T-cell (primary cell): ENCODE measurements at regions not wholly inside any gene's neighbourhood (a gene's known extent, or its start where the extent isn't known, plus 50 kb on each side); places are given as distances from the start of the nearest gene placed in this dataset.

ENCODE experiments used
- ATAC-seq, 4 experiments: fragments of 200-7000 bp in 3 of 4; fragments of 150-1000 bp in 1 of 4; cut with Tn5 transposase; replicated peaks in 1 of 4; 1 replicate in 3 of 4; 2 replicates in 1 of 4; pipeline ENCODE4 v1.10.0; 2021; ENCODE audit warnings: moderate library complexity in 3 of 4, mild to moderate bottlenecking in 2 of 4, moderate number of reproducible peaks in 1 of 4
- CTCF ChIA-PET, 2 donors: fragments of 300-600 bp; sonication (Branson Sonifier 250); formaldehyde crosslinking; loops; one replicate each; lab custom pipeline; 2022; ENCODE audit warnings: antibody characterized with exemption in 2 of 2; lab: Charles Lee
- POLR2A ChIA-PET, 2 donors: fragments of 300-600 bp; sonication (Branson Sonifier 250); formaldehyde crosslinking; loops; one replicate each; lab custom pipeline; 2022; ENCODE audit warnings: antibody characterized with exemption in 2 of 2; lab: Charles Lee
- DNase-seq, 35 experiments: peaks; one replicate each; pipeline versions ENCODE4 v3.0.0 to v3.0.0-alpha.2; 2013 to 2023
- H3K27ac ChIP-seq: one replicate; pipeline ENCODE4 v1.5.1; 2013; ENCODE audit warnings: low read length
- H3K27me3 ChIP-seq, 2 experiments: replicated peaks in 1 of 2; 1 replicate in 1 of 2; 2 replicates in 1 of 2; pipeline versions ENCODE4 v1.6.1 to v1.7.0; 2013; ENCODE audit warnings: low read length in 1 of 2, mixed read lengths in 1 of 2; ENCODE audit not compliant: control insufficient read depth in 2 of 2, insufficient read depth in 2 of 2; ENCODE audit errors: extremely low read depth in 1 of 2
- H3K36me3 ChIP-seq, 2 donors: 1 replicate in 1 of 2; 2 replicates in 1 of 2; pipeline versions ENCODE4 v1.6.1 to v1.7.0; 2013; ENCODE audit warnings: low read length in 1 of 2; ENCODE audit not compliant: control insufficient read depth in 2 of 2, insufficient read depth in 1 of 2; ENCODE audit errors: extremely low read depth in 1 of 2
- H3K4me1 ChIP-seq, 2 experiments: 1 replicate in 1 of 2; 2 replicates in 1 of 2; pipeline versions ENCODE4 v1.6.1 to v1.7.0; 2013; ENCODE audit warnings: low read length in 2 of 2, mixed read lengths in 1 of 2; ENCODE audit not compliant: insufficient read depth in 2 of 2, control insufficient read depth in 1 of 2; ENCODE audit errors: extremely low read depth in 1 of 2
- H3K4me3 ChIP-seq, 2 donors: 1 replicate in 1 of 2; 2 replicates in 1 of 2; pipeline versions ENCODE4 v1.5.1 to v1.7.0; 2013; ENCODE audit warnings: mild to moderate bottlenecking in 2 of 2, low read length in 1 of 2, moderate library complexity in 1 of 2; ENCODE audit not compliant: control insufficient read depth in 1 of 2; ENCODE audit errors: extremely low read depth in 1 of 2
- H3K9me3 ChIP-seq: 2 replicates; pipeline ENCODE4 v1.7.0; 2013
- H3K27ac Mint-ChIP-seq, 2 donors: one replicate each; pipeline ENCODE4 v1.8.0; 2020 to 2021; ENCODE audit warnings: mild to moderate bottlenecking in 2 of 2, mixed read lengths in 2 of 2
- H3K27me3 Mint-ChIP-seq, 2 donors: one replicate each; pipeline ENCODE4 v1.8.0; 2021 to 2022; ENCODE audit warnings: mixed read lengths in 2 of 2
- H3K36me3 Mint-ChIP-seq: one replicate; pipeline ENCODE4 v1.8.0; 2021; ENCODE audit warnings: mixed read lengths
- H3K4me1 Mint-ChIP-seq, 3 donors: one replicate each; pipeline ENCODE4 v1.8.0; 2020 to 2022; ENCODE audit warnings: mixed read lengths in 3 of 3, mild to moderate bottlenecking in 1 of 3
- H3K4me3 Mint-ChIP-seq, 3 donors: one replicate each; pipeline ENCODE4 v1.8.0; 2020 to 2022; ENCODE audit warnings: mild to moderate bottlenecking in 3 of 3, mixed read lengths in 3 of 3, moderate library complexity in 3 of 3
- H3K9me3 Mint-ChIP-seq, 3 donors: one replicate each; pipeline ENCODE4 v1.8.0; 2020 to 2022; ENCODE audit warnings: mixed read lengths in 3 of 3
- WGBS: methylation state at CpG from one replicate; pipeline ENCODE4 v1.1.5; 2013; ENCODE audit warnings: missing lambda C conversion rate; ENCODE audit not compliant: insufficient coverage; 5-methylcytosine and 5-hydroxymethylcytosine counted together

DNA sequence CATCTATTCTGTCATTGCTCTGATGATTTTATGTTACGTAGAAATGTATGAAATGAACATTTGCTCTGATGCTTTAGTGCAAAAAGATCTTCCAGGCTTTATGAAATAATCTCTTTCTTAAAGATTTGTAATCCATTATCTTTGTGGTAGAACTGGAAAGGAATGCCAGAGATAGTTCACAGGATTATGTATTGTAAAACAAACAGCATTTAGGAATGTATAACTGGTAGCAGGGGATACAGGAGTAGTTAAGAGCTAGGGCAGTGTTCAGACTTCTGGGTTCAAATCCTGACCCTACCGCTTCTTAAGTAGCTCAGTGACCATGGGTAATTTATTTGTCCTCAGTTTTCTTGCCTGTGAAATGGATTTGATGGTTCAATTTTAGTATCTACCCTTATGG lies 429.8 kb upstream of the TPM1 start:
- H3K4me1 Mint-ChIP-seq: no peaks in the 10 kb centered on the region
- H3K36me3 ChIP-seq: no peaks in the 10 kb centered on the region
- ATAC-seq (no peak), DNase-seq (no peak)
- H3K27ac Mint-ChIP-seq: no peak overlapping the region
- H3K4me3 ChIP-seq: no peak overlapping the region
- 80% methylated on average over 1 of the region's 2 CpGs for WGBS
- no peaks in the 10 kb centered on the region for H3K9me3 Mint-ChIP-seq
- no peaks in the 10 kb centered on the region for H3K9me3 ChIP-seq
- H3K4me3 Mint-ChIP-seq: no peak overlapping the region
- ChIA-PET POLR2A (no interaction called here), CTCF (no interaction called here)
- peaks cover 0 to 10% of the 10 kb centered on the region in 2 experiments for H3K27me3 ChIP-seq
- H3K27ac ChIP-seq: no peak overlapping the region
- peaks cover 20 to 27% of the 10 kb centered on the region in 2 donors for H3K27me3 Mint-ChIP-seq
- no peaks in the 10 kb centered on the region for H3K4me1 ChIP-seq
- H3K36me3 Mint-ChIP-seq: no peaks in the 10 kb centered on the region

- no peak overlapping the region for H3K27ac ChIP-seq
- H3K9me3 ChIP-seq: no peaks in the 10 kb centered on the region
- no peaks in the 10 kb centered on the region for H3K4me1 ChIP-seq
- H3K36me3 Mint-ChIP-seq: no peaks in the 10 kb centered on the region
- peaks cover 3 to 11% of the 10 kb centered on the region in 2 donors for H3K27me3 Mint-ChIP-seq
- DNase-seq: no peak
- ChIA-PET CTCF (no interaction called here), POLR2A (no interaction called here)
- H3K9me3 Mint-ChIP-seq: no peaks in the 10 kb centered on the region
- H3K4me3 Mint-ChIP-seq: no peak overlapping the region
- H3K27ac Mint-ChIP-seq: no peak overlapping the region
- no peaks in the 10 kb centered on the region for H3K36me3 ChIP-seq
- no peak for ATAC-seq
- no peak overlapping the region for H3K4me3 ChIP-seq
- WGBS: 100% methylated on average over 1 of the region's 3 CpGs
- H3K4me1 Mint-ChIP-seq: no peaks in the 10 kb centered on the region
- H3K27me3 ChIP-seq: no peaks in the 10 kb centered on the region
Measured at GRCh38 chr15:62616746-62617145, 425.8 kb upstream of the TPM1 start.

- CTCF ChIA-PET: no interaction called here
- H3K36me3 Mint-ChIP-seq: no peaks in the 10 kb centered on the region
- WGBS: no CpG with 5 or more reads among the region's 4 CpGs
- ATAC-seq (no peak), DNase-seq (no peak)
- no peak overlapping the region for H3K4me3 Mint-ChIP-seq
- Histone ChIP-seq H3K27me3 (no peaks in the 10 kb centered on the region), H3K4me3 (no peak overlapping the region), H3K9me3 (no peaks in the 10 kb centered on the region), H3K4me1 (no peaks in the 10 kb centered on the region), H3K36me3 (no peaks in the 10 kb centered on the region), H3K27ac (no peak overlapping the region)
- POLR2A ChIA-PET: no interaction called here
- H3K4me1 Mint-ChIP-seq: no peaks in the 10 kb centered on the region
- no peak overlapping the region for H3K27ac Mint-ChIP-seq
- no peaks in the 10 kb centered on the region for H3K9me3 Mint-ChIP-seq
- H3K27me3 Mint-ChIP-seq: peaks cover under 1 to 4% of the 10 kb centered on the region in 2 donors
Measured at GRCh38 chr15:62617741-62618140, 424.8 kb upstream of the TPM1 start.

GRCh38 chr15:62618432-62618831 lies 424.1 kb upstream of the TPM1 start:
- Mint-ChIP-seq H3K9me3 (no peaks in the 10 kb centered on the region), H3K27ac (no peak overlapping the region), H3K27me3 (peaks cover 0 to 8% of the 10 kb centered on the region in 2 donors), H3K36me3 (no peaks in the 10 kb centered on the region), H3K4me3 (no peak overlapping the region), H3K4me1 (no peaks in the 10 kb centered on the region)
- H3K27me3 ChIP-seq: no peaks in the 10 kb centered on the region
- WGBS: 67% methylated on average over 1 of the region's 2 CpGs
- no peaks in the 10 kb centered on the region for H3K9me3 ChIP-seq
- no peaks in the 10 kb centered on the region for H3K36me3 ChIP-seq
- H3K27ac ChIP-seq: no peak overlapping the region
- no peak overlapping the region for H3K4me3 ChIP-seq
- CTCF ChIA-PET: no interaction called here
- no peaks in the 10 kb centered on the region for H3K4me1 ChIP-seq
- DNase-seq (no peak), ATAC-seq (no peak)
- POLR2A ChIA-PET: no interaction called here

GRCh38 chr15:62618846-62619504 lies 423.6 kb upstream of the TPM1 start:
- POLR2A ChIA-PET: no interaction called here
- Histone ChIP-seq H3K4me1 (no peaks in the 10 kb centered on the region), H3K27me3 (no peaks in the 10 kb centered on the region), H3K27ac (no peak overlapping the region), H3K4me3 (no peak overlapping the region), H3K36me3 (no peaks in the 10 kb centered on the region), H3K9me3 (no peaks in the 10 kb centered on the region)
- no peak overlapping the region for H3K4me3 Mint-ChIP-seq
- no peaks in the 10 kb centered on the region for H3K9me3 Mint-ChIP-seq
- peaks cover 0 to 9% of the 10 kb centered on the region in 2 donors for H3K27me3 Mint-ChIP-seq
- no peaks in the 10 kb centered on the region for H3K4me1 Mint-ChIP-seq
- CTCF ChIA-PET: no interaction called here
- no peaks in the 10 kb centered on the region for H3K36me3 Mint-ChIP-seq
- no peak overlapping the region for H3K27ac Mint-ChIP-seq
- DNase-seq (no peak), ATAC-seq (no peak)
- WGBS: no CpG with 5 or more reads among the region's 5 CpGs

GRCh38 chr15:62619526-62619925 lies 423.0 kb upstream of the TPM1 start:
- ATAC-seq (no peak), DNase-seq (no peak)
- H3K27me3 Mint-ChIP-seq: peaks cover 0 to 13% of the 10 kb centered on the region in 2 donors
- H3K27ac Mint-ChIP-seq: no peak overlapping the region
- H3K4me1 Mint-ChIP-seq: peaks cover 0 to 4% (median 0%) of the 10 kb centered on the region in 3 donors
- CTCF ChIA-PET: no interaction called here
- no peaks in the 10 kb centered on the region for H3K27me3 ChIP-seq
- H3K9me3 ChIP-seq: no peaks in the 10 kb centered on the region
- no peaks in the 10 kb centered on the region for H3K36me3 Mint-ChIP-seq
- H3K27ac ChIP-seq: no peak overlapping the region
- 67% methylated on average over 1 of the region's 3 CpGs for WGBS
- POLR2A ChIA-PET: no interaction called here
- no peaks in the 10 kb centered on the region for H3K9me3 Mint-ChIP-seq
- H3K36me3 ChIP-seq: no peaks in the 10 kb centered on the region
- H3K4me3 Mint-ChIP-seq: no peak overlapping the region
- H3K4me1 ChIP-seq: no peaks in the 10 kb centered on the region
- H3K4me3 ChIP-seq: no peak overlapping the region

- no peak overlapping the region for H3K27ac Mint-ChIP-seq
- H3K4me3 ChIP-seq: no peak overlapping the region
- H3K36me3 ChIP-seq: no peaks in the 10 kb centered on the region
- no peak overlapping the region for H3K27ac ChIP-seq
- DNase-seq (no peak), ATAC-seq (no peak)
- no peaks in the 10 kb centered on the region for H3K36me3 Mint-ChIP-seq
- ChIA-PET CTCF (no interaction called here), POLR2A (no interaction called here)
- peaks cover 3 to 12% (median 5%) of the 10 kb centered on the region in 3 donors for H3K4me1 Mint-ChIP-seq
- no peaks in the 10 kb centered on the region for H3K9me3 Mint-ChIP-seq
- no peak overlapping the region for H3K4me3 Mint-ChIP-seq
- H3K27me3 ChIP-seq: no peaks in the 10 kb centered on the region
- 69% methylated on average over 2 of the region's 4 CpGs for WGBS
- no peaks in the 10 kb centered on the region for H3K4me1 ChIP-seq
- H3K9me3 ChIP-seq: no peaks in the 10 kb centered on the region
- peaks cover 0 to 16% of the 10 kb centered on the region in 2 donors for H3K27me3 Mint-ChIP-seq
Measured at GRCh38 chr15:62622775-62623174, 419.8 kb upstream of the TPM1 start.
